HuH-7.5 (cell line): ENCODE measurements at regions not wholly inside any gene's neighbourhood (a gene's known extent, or its start where the extent isn't known, plus 50 kb on each side); places are given as distances from the start of the nearest gene placed in this dataset.
"Not testable (repeated sequence)": the region's sequence is repeated elsewhere in the genome, so short reads cannot be mapped to it uniquely, and the experiment has no call there.

Experiments
- DNase-seq: peaks from one replicate; pipeline ENCODE4 v3.0.0; 2011; ENCODE audit warnings: low spot score

GRCh38 chr10:30170814-30171213, 111.4 kb upstream of the JCAD start:
- DNase-seq: no peak

GRCh38 chr10:30170146-30170545, 110.8 kb upstream of the JCAD start:
- DNase-seq: no peak

GRCh38 chr10:30169342-30169741, 110.0 kb upstream of the JCAD start:
- DNase-seq: no peak

GRCh38 chr10:30166929-30167328, 107.5 kb upstream of the JCAD start:
- DNase-seq: no peak

- not testable (repeated sequence) for DNase-seq
These were observed 104.0 kb upstream of the JCAD start for GRCh38 chr10:30163410-30163809.

- not testable (repeated sequence) for DNase-seq
These were observed 103.4 kb upstream of the JCAD start for GRCh38 chr10:30162796-30163195.

GRCh38 chr10:30160271-30160982, 101.0 kb upstream of the JCAD start:
- peak; percentile 32 for DNase-seq

GRCh38 chr10:30159614-30160013, 100.2 kb upstream of the JCAD start:
- DNase-seq: not testable (repeated sequence)

GRCh38 chr10:30158325-30158960, 99.1 kb upstream of the JCAD start:
- no peak for DNase-seq

GRCh38 chr10:30155401-30155800, 96.0 kb upstream of the JCAD start:
- no peak for DNase-seq

GRCh38 chr10:30154561-30154960, 95.2 kb upstream of the JCAD start:
- DNase-seq: no peak

GRCh38 chr10:30154126-30154525, 94.7 kb upstream of the JCAD start:
- DNase-seq: no peak

GRCh38 chr10:30151581-30152389, 92.4 kb upstream of the JCAD start:
- DNase-seq: no peak

GRCh38 chr10:30141423-30141822, 82.0 kb upstream of the JCAD start:
- no peak for DNase-seq

- no peak for DNase-seq
These were observed 75.0 kb upstream of the JCAD start for GRCh38 chr10:30134171-30134945.

GRCh38 chr10:30133198-30133597, 73.8 kb upstream of the JCAD start:
- no peak for DNase-seq

- not testable (repeated sequence) for DNase-seq
These were observed 72.0 kb upstream of the JCAD start for GRCh38 chr10:30131369-30131768.

- DNase-seq: not testable (repeated sequence)
These were observed 69.9 kb upstream of the JCAD start for GRCh38 chr10:30129326-30129725.

- DNase-seq: no peak
These were observed 67.7 kb upstream of the JCAD start for GRCh38 chr10:30127120-30127541.

- no peak for DNase-seq
These were observed 66.1 kb upstream of the JCAD start for GRCh38 chr10:30125496-30125895.

- DNase-seq: no peak
These were observed 65.3 kb upstream of the JCAD start for GRCh38 chr10:30124704-30125103.

- no peak for DNase-seq
These were observed 62.0 kb upstream of the JCAD start for GRCh38 chr10:30121401-30121800.
